Left lung (tissue), 4 donors: ENCODE measurements at regions not wholly inside any gene's neighbourhood (a gene's known extent, or its start where the extent isn't known, plus 50 kb on each side); places are given as distances from the start of the nearest gene placed in this dataset.

Experiments
- ATAC-seq: fragments of 200-7000 bp; cut with Tn5 transposase; one replicate; pipeline ENCODE4 v1.9.1; 2020; ENCODE audit warnings: moderate library complexity
- DNase-seq, 4 donors: peaks; one replicate each; pipeline ENCODE4 v3.0.0-alpha.2; 2013 to 2020
- H3K27ac ChIP-seq, 2 donors: fragments of 200-600 bp; sonication (generic) in 1 of 2; one replicate each; pipeline versions ENCODE4 v1.5.0 to v1.8.0; 2020 to 2021
- H3K27me3 ChIP-seq, 2 donors: fragments of 200-600 bp; sonication (generic) in 1 of 2; one replicate each; pipeline versions ENCODE4 v1.5.0 to v1.8.0; 2020 to 2021
- H3K36me3 ChIP-seq, 2 donors: fragments of 200-600 bp; sonication (generic) in 1 of 2; one replicate each; pipeline versions ENCODE4 v1.5.0 to v1.8.0; 2020 to 2021
- H3K4me1 ChIP-seq, 2 donors: fragments of 200-600 bp; one replicate each; pipeline ENCODE4 v1.8.0; 2021
- H3K4me3 ChIP-seq, 2 donors: fragments of 200-600 bp; sonication (generic) in 1 of 2; one replicate each; pipeline versions ENCODE4 v1.5.0 to v1.8.0; 2020 to 2021; ENCODE audit warnings: mild to moderate bottlenecking in 1 of 2
- H3K9me3 ChIP-seq, 2 donors: fragments of 200-600 bp; sonication (generic) in 1 of 2; one replicate each; pipeline versions ENCODE4 v1.5.0 to v1.8.0; 2020 to 2021
- CTCF ChIP-seq, 2 donors: fragments of 200-600 bp; sonication (generic) in 1 of 2; IDR thresholded peaks; one replicate each; pipeline versions ENCODE4 v1.5.0 to v1.8.0; 2021; ENCODE audit warnings: antibody characterized with exemption in 2 of 2
- intact Hi-C, 2 donors: fragments of 100-400 bp; cut with DNase I; formaldehyde crosslinking; loops; one replicate each; pipeline versions ENCODE4 v1.11.2 to v1.14.2; 2022
- donor health status: DM: no; HTN: yes; CAD: no.
- donor health status: DM: no; HTN: no; CAD: no.

DNA sequence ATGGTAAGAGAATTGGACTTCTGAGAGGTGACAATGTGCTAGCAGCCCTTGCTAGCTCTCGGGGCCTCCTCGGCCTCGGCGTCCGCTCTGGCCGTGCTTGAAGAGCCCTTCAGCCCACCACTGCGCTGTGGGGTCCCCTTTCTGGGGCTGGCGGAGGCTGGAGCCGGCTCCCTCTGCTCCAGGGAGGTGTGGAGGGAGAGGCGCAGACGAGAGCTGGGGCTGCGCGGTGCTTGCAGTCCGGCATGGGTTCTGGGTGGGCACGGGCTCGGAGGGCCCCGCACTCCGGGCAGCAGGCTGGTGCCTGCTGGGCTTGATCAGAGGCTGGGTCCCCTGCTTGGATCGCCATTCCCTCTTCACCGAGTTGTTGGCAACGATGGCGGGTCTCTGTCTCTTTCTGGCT is 226.4 kb upstream of the AMIGO2 start:
- no peak for TF ChIP-seq CTCF (IDR thresholded peaks at IDR 0.05)
- DNase-seq (no peak), ATAC-seq (no peak)
- Histone ChIP-seq H3K4me3 (no peak overlapping the region), H3K9me3 (no peaks in the 10 kb centered on the region), H3K27ac (no peak overlapping the region), H3K36me3 (no peaks in the 10 kb centered on the region), H3K4me1 (peaks cover 0 to 6% of the 10 kb centered on the region in 2 donors), H3K27me3 (no peaks in the 10 kb centered on the region)
- intact Hi-C loops = loop anchor here in 1 of 2 donors (10.0 kb wide), 1 partner anchor 271 kb away; no protein-coding TSS in a partner anchor

GRCh38 chr12:47305464-47305863 is 225.7 kb upstream of the AMIGO2 start:
- DNase-seq (no peak), ATAC-seq (no peak)
- intact Hi-C loops = loop anchor here in 1 of 2 donors (10.0 kb wide), 1 partner anchor 271 kb away; no protein-coding TSS in a partner anchor
- H3K27ac ChIP-seq = no peak overlapping the region
- H3K36me3 ChIP-seq = no peaks in the 10 kb centered on the region
- no peak for TF ChIP-seq CTCF (IDR thresholded peaks at IDR 0.05)
- H3K4me3 ChIP-seq = no peak overlapping the region
- H3K9me3 ChIP-seq = no peaks in the 10 kb centered on the region
- no peaks in the 10 kb centered on the region for H3K27me3 ChIP-seq
- H3K4me1 ChIP-seq = peaks cover 0 to 6% of the 10 kb centered on the region in 2 donors

- Histone ChIP-seq H3K36me3 (no peaks in the 10 kb centered on the region), H3K9me3 (no peaks in the 10 kb centered on the region), H3K27me3 (no peaks in the 10 kb centered on the region), H3K4me3 (no peak overlapping the region), H3K4me1 (peaks cover 0 to 6% of the 10 kb centered on the region in 2 donors), H3K27ac (no peak overlapping the region)
- intact Hi-C loops = loop anchor here in 1 of 2 donors (10.0 kb wide), 1 partner anchor 269 kb away; no protein-coding TSS in a partner anchor
- DNase-seq = no peak
- TF ChIP-seq CTCF (IDR thresholded peaks at IDR 0.05) = no peak
- ATAC-seq = no peak
Observed at GRCh38 chr12:47303995-47304560, 224.3 kb upstream of the AMIGO2 start.

GRCh38 chr12:47303207-47303606 is 223.4 kb upstream of the AMIGO2 start:
- intact Hi-C loops = loop anchor here in 1 of 2 donors (10.0 kb wide), 1 partner anchor 268 kb away; no protein-coding TSS in a partner anchor
- ATAC-seq (no peak), DNase-seq (no peak)
- H3K4me3 ChIP-seq = no peak overlapping the region
- no peak for TF ChIP-seq CTCF (IDR thresholded peaks at IDR 0.05)
- no peaks in the 10 kb centered on the region for H3K27me3 ChIP-seq
- no peaks in the 10 kb centered on the region for H3K36me3 ChIP-seq
- no peak overlapping the region for H3K27ac ChIP-seq
- peaks cover 0 to 2% of the 10 kb centered on the region in 2 donors for H3K9me3 ChIP-seq
- H3K4me1 ChIP-seq = peaks cover 0 to 6% of the 10 kb centered on the region in 2 donors

- Histone ChIP-seq H3K27ac (no peak overlapping the region), H3K4me3 (no peak overlapping the region), H3K4me1 (no peaks in the 10 kb centered on the region), H3K36me3 (no peaks in the 10 kb centered on the region), H3K9me3 (peaks cover 0 to 4% of the 10 kb centered on the region in 2 donors), H3K27me3 (no peaks in the 10 kb centered on the region)
- ATAC-seq = no peak
- DNase-seq = no peak
- intact Hi-C loops = loop anchor here in 1 of 2 donors (10.0 kb wide), 1 partner anchor 267 kb away; no protein-coding TSS in a partner anchor
- no peak for TF ChIP-seq CTCF (IDR thresholded peaks at IDR 0.05)
Observed at GRCh38 chr12:47302111-47302671, 222.4 kb upstream of the AMIGO2 start.
